Skeletal muscle satellite cell (primary cell): ENCODE measurements at regions not wholly inside any gene's neighbourhood (a gene's known extent, or its start where the extent isn't known, plus 50 kb on each side); places are given as distances from the start of the nearest gene placed in this dataset.

Source experiments
- H3K27me3 ChIP-seq: 2 replicates; pipeline ENCODE4 v1.7.0; 2013; ENCODE audit warnings: low read length; ENCODE audit not compliant: control insufficient read depth, insufficient read depth
- H3K36me3 ChIP-seq: 2 replicates; pipeline ENCODE4 v1.7.0; 2013; ENCODE audit warnings: mild to moderate bottlenecking, control low read depth, low read length; ENCODE audit not compliant: insufficient read depth
- H3K4me1 ChIP-seq: 2 replicates; pipeline ENCODE4 v1.7.0; 2013; ENCODE audit warnings: low read length; ENCODE audit not compliant: control insufficient read depth, insufficient read depth
- H3K4me2 ChIP-seq: 2 replicates; pipeline ENCODE4 v1.7.0; 2013; ENCODE audit warnings: mild to moderate bottlenecking, low read length
- H3K4me3 ChIP-seq: 2 replicates; pipeline ENCODE4 v1.7.0; 2013; ENCODE audit warnings: low read length
- H3K9ac ChIP-seq: 2 replicates; pipeline ENCODE4 v1.7.0; 2013; ENCODE audit warnings: mild to moderate bottlenecking, low read depth, low read length, moderate library complexity
- H3K9me3 ChIP-seq: replicated peaks from 2 replicates; pipeline ENCODE4 v1.7.0; 2013; ENCODE audit warnings: mild to moderate bottlenecking, control low read depth, low read length

- H3K9ac ChIP-seq = no peak overlapping the region
- H3K4me3 ChIP-seq = no peak overlapping the region
- H3K27me3 ChIP-seq = no peaks in the 10 kb centered on the region
- no peaks in the 10 kb centered on the region for H3K9me3 ChIP-seq
- H3K36me3 ChIP-seq = peaks cover 6% of the 10 kb centered on the region
- no peak overlapping the region for H3K4me2 ChIP-seq
- H3K4me1 ChIP-seq = no peaks in the 10 kb centered on the region
Measured at GRCh38 chr15:62797171-62797570, 245.4 kb upstream of the TPM1 start.

GRCh38 chr15:62798536-62798935 is 244.0 kb upstream of the TPM1 start:
- Histone ChIP-seq H3K9me3 (no peaks in the 10 kb centered on the region), H3K9ac (no peak overlapping the region), H3K4me2 (no peak overlapping the region), H3K36me3 (peaks cover 6% of the 10 kb centered on the region), H3K27me3 (no peaks in the 10 kb centered on the region), H3K4me3 (no peak overlapping the region), H3K4me1 (no peaks in the 10 kb centered on the region)

GRCh38 chr15:62799037-62799436 is 243.5 kb upstream of the TPM1 start:
- Histone ChIP-seq H3K4me2 (no peak overlapping the region), H3K9ac (no peak overlapping the region), H3K27me3 (no peaks in the 10 kb centered on the region), H3K9me3 (no peaks in the 10 kb centered on the region), H3K36me3 (peaks cover 6% of the 10 kb centered on the region), H3K4me3 (no peak overlapping the region), H3K4me1 (no peaks in the 10 kb centered on the region)

- H3K36me3 ChIP-seq = peaks cover 6% of the 10 kb centered on the region
- no peak overlapping the region for H3K9ac ChIP-seq
- H3K4me3 ChIP-seq = no peak overlapping the region
- no peak overlapping the region for H3K4me2 ChIP-seq
- no peaks in the 10 kb centered on the region for H3K9me3 ChIP-seq
- no peaks in the 10 kb centered on the region for H3K27me3 ChIP-seq
- no peaks in the 10 kb centered on the region for H3K4me1 ChIP-seq
Measured at GRCh38 chr15:62799919-62800318, 242.6 kb upstream of the TPM1 start.

- H3K4me1 ChIP-seq = no peaks in the 10 kb centered on the region
- H3K9me3 ChIP-seq = no peaks in the 10 kb centered on the region
- H3K4me3 ChIP-seq = no peak overlapping the region
- H3K27me3 ChIP-seq = no peaks in the 10 kb centered on the region
- H3K4me2 ChIP-seq = no peak overlapping the region
- no peak overlapping the region for H3K9ac ChIP-seq
- H3K36me3 ChIP-seq = peaks cover 3% of the 10 kb centered on the region
Measured at GRCh38 chr15:62802612-62803011, 239.9 kb upstream of the TPM1 start.

GRCh38 chr15:62803856-62804400 is 238.6 kb upstream of the TPM1 start:
- Histone ChIP-seq H3K4me2 (no peak overlapping the region), H3K27me3 (no peaks in the 10 kb centered on the region), H3K4me3 (no peak overlapping the region), H3K9me3 (no peaks in the 10 kb centered on the region), H3K9ac (no peak overlapping the region), H3K4me1 (no peaks in the 10 kb centered on the region), H3K36me3 (no peaks in the 10 kb centered on the region)

GRCh38 chr15:62805502-62805901 is 237.0 kb upstream of the TPM1 start:
- Histone ChIP-seq H3K36me3 (peaks cover 6% of the 10 kb centered on the region), H3K4me2 (no peak overlapping the region), H3K27me3 (no peaks in the 10 kb centered on the region), H3K9me3 (no peaks in the 10 kb centered on the region), H3K9ac (no peak overlapping the region), H3K4me1 (peaks cover 4% of the 10 kb centered on the region), H3K4me3 (no peak overlapping the region)

GRCh38 chr15:62807539-62808130 is 234.9 kb upstream of the TPM1 start:
- H3K27me3 ChIP-seq = no peaks in the 10 kb centered on the region
- H3K4me3 ChIP-seq = no peak overlapping the region
- peaks cover 4% of the 10 kb centered on the region for H3K4me1 ChIP-seq
- peaks cover 10% of the 10 kb centered on the region for H3K36me3 ChIP-seq
- no peaks in the 10 kb centered on the region for H3K9me3 ChIP-seq
- H3K9ac ChIP-seq = no peak overlapping the region
- no peak overlapping the region for H3K4me2 ChIP-seq

- no peak overlapping the region for H3K4me2 ChIP-seq
- H3K4me1 ChIP-seq = peaks cover 4% of the 10 kb centered on the region
- H3K27me3 ChIP-seq = no peaks in the 10 kb centered on the region
- H3K9ac ChIP-seq = no peak overlapping the region
- H3K36me3 ChIP-seq = peaks cover 10% of the 10 kb centered on the region
- no peaks in the 10 kb centered on the region for H3K9me3 ChIP-seq
- no peak overlapping the region for H3K4me3 ChIP-seq
Measured at GRCh38 chr15:62809115-62809967, 233.2 kb upstream of the TPM1 start.

GRCh38 chr15:62809968-62810260 is 232.6 kb upstream of the TPM1 start:
- no peak overlapping the region for H3K4me2 ChIP-seq
- H3K36me3 ChIP-seq = peaks cover 10% of the 10 kb centered on the region
- H3K9me3 ChIP-seq = no peaks in the 10 kb centered on the region

GRCh38 chr15:62812515-62812835 is 230.1 kb upstream of the TPM1 start:
- Histone ChIP-seq H3K4me2 (no peak overlapping the region), H3K27me3 (no peaks in the 10 kb centered on the region), H3K9ac (no peak overlapping the region), H3K4me1 (peaks cover 4% of the 10 kb centered on the region), H3K36me3 (peaks cover 10% of the 10 kb centered on the region), H3K4me3 (no peak overlapping the region), H3K9me3 (no peaks in the 10 kb centered on the region)

More at GRCh38 chr15:62809968-62810260, 232.6 kb upstream of the TPM1 start:
- no peak overlapping the region for H3K4me3 ChIP-seq
- H3K9ac ChIP-seq = no peak overlapping the region
- H3K4me1 ChIP-seq = peaks cover 4% of the 10 kb centered on the region
- no peaks in the 10 kb centered on the region for H3K27me3 ChIP-seq
